Mucosa of stomach (tissue), 1 donor: ENCODE measurements at regions not wholly inside any gene's neighbourhood (a gene's known extent, or its start where the extent isn't known, plus 50 kb on each side); places are given as distances from the start of the nearest gene placed in this dataset.

Experiments
- H3K27me3 ChIP-seq: one replicate; pipeline ENCODE4 v1.7.0; 2013; ENCODE audit warnings: mild to moderate bottlenecking, low read length; ENCODE audit not compliant: control insufficient read depth, insufficient read depth
- H3K36me3 ChIP-seq: one replicate; pipeline ENCODE4 v1.7.0; 2013; ENCODE audit warnings: low read length; ENCODE audit not compliant: control insufficient read depth, insufficient read depth
- H3K4me1 ChIP-seq: one replicate; pipeline ENCODE4 v1.7.0; 2013; ENCODE audit warnings: mild to moderate bottlenecking, low read length; ENCODE audit not compliant: control insufficient read depth, insufficient read depth
- H3K4me3 ChIP-seq: one replicate; pipeline ENCODE4 v1.7.0; 2013; ENCODE audit warnings: low read length
- H3K9ac ChIP-seq: one replicate; pipeline ENCODE4 v1.7.0; 2013; ENCODE audit warnings: mild to moderate bottlenecking, low read length, moderate library complexity
- H3K9me3 ChIP-seq: one replicate; pipeline ENCODE4 v1.7.0; 2013; ENCODE audit warnings: mild to moderate bottlenecking, low read length, moderate library complexity; ENCODE audit not compliant: control insufficient read depth
- donor health status: Pancreatic carcinoma.

GRCh38 chr2:224166654-224167053 lies 127.6 kb upstream of the SERPINE2 start:
- Histone ChIP-seq H3K4me3 (no peak overlapping the region), H3K27me3 (no peaks in the 10 kb centered on the region), H3K36me3 (no peaks in the 10 kb centered on the region), H3K9me3 (no peaks in the 10 kb centered on the region), H3K9ac (no peak overlapping the region), H3K4me1 (peaks cover 13% of the 10 kb centered on the region)

- Histone ChIP-seq H3K4me1 (peaks cover 13% of the 10 kb centered on the region), H3K9ac (no peak overlapping the region), H3K27me3 (no peaks in the 10 kb centered on the region), H3K9me3 (no peaks in the 10 kb centered on the region), H3K36me3 (no peaks in the 10 kb centered on the region), H3K4me3 (no peak overlapping the region)
Measured at GRCh38 chr2:224165901-224166319, 126.8 kb upstream of the SERPINE2 start.

- no peak overlapping the region for H3K4me3 ChIP-seq
- no peak overlapping the region for H3K9ac ChIP-seq
- H3K27me3 ChIP-seq: no peaks in the 10 kb centered on the region
- no peaks in the 10 kb centered on the region for H3K9me3 ChIP-seq
- peaks cover 13% of the 10 kb centered on the region for H3K4me1 ChIP-seq
- no peaks in the 10 kb centered on the region for H3K36me3 ChIP-seq
Measured at GRCh38 chr2:224163566-224164307, 124.7 kb upstream of the SERPINE2 start.

GRCh38 chr2:224162122-224162521 lies 123.0 kb upstream of the SERPINE2 start:
- H3K4me3 ChIP-seq: no peak overlapping the region
- H3K27me3 ChIP-seq: no peaks in the 10 kb centered on the region
- H3K9me3 ChIP-seq: no peaks in the 10 kb centered on the region
- H3K4me1 ChIP-seq: peaks cover 13% of the 10 kb centered on the region
- no peaks in the 10 kb centered on the region for H3K36me3 ChIP-seq
- H3K9ac ChIP-seq: no peak overlapping the region

- Histone ChIP-seq H3K9me3 (no peaks in the 10 kb centered on the region), H3K27me3 (no peaks in the 10 kb centered on the region), H3K4me3 (no peak overlapping the region), H3K4me1 (peaks cover 13% of the 10 kb centered on the region), H3K9ac (no peak overlapping the region), H3K36me3 (no peaks in the 10 kb centered on the region)
Measured at GRCh38 chr2:224161712-224162111, 122.6 kb upstream of the SERPINE2 start.

- Histone ChIP-seq H3K36me3 (no peaks in the 10 kb centered on the region), H3K9ac (no peak overlapping the region), H3K27me3 (no peaks in the 10 kb centered on the region), H3K9me3 (no peaks in the 10 kb centered on the region), H3K4me3 (no peak overlapping the region), H3K4me1 (peaks cover 14% of the 10 kb centered on the region)
Measured at GRCh38 chr2:224160917-224161316, 121.8 kb upstream of the SERPINE2 start.

GRCh38 chr2:224159345-224159928 lies 120.4 kb upstream of the SERPINE2 start:
- H3K9me3 ChIP-seq: no peaks in the 10 kb centered on the region
- H3K9ac ChIP-seq: no peak overlapping the region
- H3K36me3 ChIP-seq: no peaks in the 10 kb centered on the region
- H3K4me3 ChIP-seq: no peak overlapping the region
- peaks cover 28% of the 10 kb centered on the region for H3K4me1 ChIP-seq
- no peaks in the 10 kb centered on the region for H3K27me3 ChIP-seq

GRCh38 chr2:224158831-224159230 lies 119.7 kb upstream of the SERPINE2 start:
- Histone ChIP-seq H3K9ac (no peak overlapping the region), H3K27me3 (no peaks in the 10 kb centered on the region), H3K9me3 (no peaks in the 10 kb centered on the region), H3K36me3 (no peaks in the 10 kb centered on the region), H3K4me3 (no peak overlapping the region), H3K4me1 (peaks cover 23% of the 10 kb centered on the region)

- Histone ChIP-seq H3K27me3 (no peaks in the 10 kb centered on the region), H3K9ac (no peak overlapping the region), H3K4me1 (peaks cover 18% of the 10 kb centered on the region), H3K9me3 (no peaks in the 10 kb centered on the region), H3K36me3 (no peaks in the 10 kb centered on the region), H3K4me3 (no peak overlapping the region)
Measured at GRCh38 chr2:224158061-224158460, 119.0 kb upstream of the SERPINE2 start.

GRCh38 chr2:224157655-224158054 lies 118.6 kb upstream of the SERPINE2 start:
- H3K9ac ChIP-seq: no peak overlapping the region
- no peaks in the 10 kb centered on the region for H3K36me3 ChIP-seq
- no peak overlapping the region for H3K4me3 ChIP-seq
- H3K4me1 ChIP-seq: peaks cover 15% of the 10 kb centered on the region
- H3K27me3 ChIP-seq: no peaks in the 10 kb centered on the region
- no peaks in the 10 kb centered on the region for H3K9me3 ChIP-seq

GRCh38 chr2:224156436-224156835 lies 117.3 kb upstream of the SERPINE2 start:
- H3K36me3 ChIP-seq: no peaks in the 10 kb centered on the region
- no peak overlapping the region for H3K4me3 ChIP-seq
- no peaks in the 10 kb centered on the region for H3K27me3 ChIP-seq
- H3K9ac ChIP-seq: no peak overlapping the region
- H3K4me1 ChIP-seq: peaks cover 15% of the 10 kb centered on the region
- no peaks in the 10 kb centered on the region for H3K9me3 ChIP-seq

- no peaks in the 10 kb centered on the region for H3K36me3 ChIP-seq
- no peaks in the 10 kb centered on the region for H3K9me3 ChIP-seq
- peaks cover 15% of the 10 kb centered on the region for H3K4me1 ChIP-seq
- no peak overlapping the region for H3K9ac ChIP-seq
- H3K4me3 ChIP-seq: no peak overlapping the region
- no peaks in the 10 kb centered on the region for H3K27me3 ChIP-seq
Measured at GRCh38 chr2:224155896-224156295, 116.8 kb upstream of the SERPINE2 start.
